Esophagus squamous epithelium (tissue), 5 donors: ENCODE measurements at regions not wholly inside any gene's neighbourhood (a gene's known extent, or its start where the extent isn't known, plus 50 kb on each side); places are given as distances from the start of the nearest gene placed in this dataset.

Experiments used
- DNase-seq: peaks from one replicate; lab custom pipeline; 2025; lab: John Stamatoyannopoulos, UW
- H3K27ac ChIP-seq, 4 donors: fragments of 200-600 bp; sonication (generic); one replicate each; pipeline ENCODE4 v1.5.1; 2016 to 2019; ENCODE audit warnings: mild to moderate bottlenecking in 1 of 4
- H3K27me3 ChIP-seq, 4 donors: fragments of 200-600 bp; sonication (generic); 1 replicate in 3 of 4; 2 replicates in 1 of 4; pipeline versions ENCODE4 v1.5.1 to v1.6.0; 2017 to 2021; ENCODE audit warnings: antibody characterized with exemption in 1 of 4
- H3K36me3 ChIP-seq, 3 donors: fragments of 200-600 bp; sonication (generic); one replicate each; pipeline ENCODE4 v1.5.1; 2016 to 2019
- H3K4me1 ChIP-seq, 3 donors: fragments of 200-600 bp; sonication (generic); one replicate each; pipeline ENCODE4 v1.5.1; 2017 to 2019
- H3K4me3 ChIP-seq, 4 donors: fragments of 200-600 bp; sonication (generic); 1 replicate in 3 of 4; 2 replicates in 1 of 4; pipeline ENCODE4 v1.5.1; 2016 to 2019; ENCODE audit warnings: mild to moderate bottlenecking in 2 of 4, moderate library complexity in 1 of 4
- H3K9me3 ChIP-seq, 3 donors: fragments of 200-600 bp; sonication (generic); one replicate each; pipeline ENCODE4 v1.5.1; 2016 to 2019
- POLR2A ChIP-seq, 4 donors: fragments of 450-650 bp; IDR thresholded peaks; one replicate each; pipeline ENCODE4 v1.6.1; 2017; ENCODE audit warnings: antibody characterized with exemption in 4 of 4, mild to moderate bottlenecking in 4 of 4, moderate library complexity in 3 of 4
- WGBS, 2 donors: methylation state at CpG; one replicate each; pipeline ENCODE4 v1.1.5; 2018; 5-methylcytosine and 5-hydroxymethylcytosine counted together
- intact Hi-C: fragments of 100-400 bp; cut with DNase I; formaldehyde crosslinking; loops from one replicate; pipeline ENCODE4 v1.15.0; 2022
- TF ChIP-seq, protein P1 (sequence below), 6 experiments: fragments of 450-650 bp in 4 of 6; fragments of 200-600 bp in 2 of 6; sonication (generic) in 2 of 6; IDR thresholded peaks; one replicate each; pipeline ENCODE4 v1.5.1; 2016 to 2019; ENCODE audit warnings: antibody characterized with exemption in 6 of 6, mild to moderate bottlenecking in 4 of 6, moderate library complexity in 4 of 6
- donor health status: DM: yes; HTN: yes; CAD: no.

DNA sequence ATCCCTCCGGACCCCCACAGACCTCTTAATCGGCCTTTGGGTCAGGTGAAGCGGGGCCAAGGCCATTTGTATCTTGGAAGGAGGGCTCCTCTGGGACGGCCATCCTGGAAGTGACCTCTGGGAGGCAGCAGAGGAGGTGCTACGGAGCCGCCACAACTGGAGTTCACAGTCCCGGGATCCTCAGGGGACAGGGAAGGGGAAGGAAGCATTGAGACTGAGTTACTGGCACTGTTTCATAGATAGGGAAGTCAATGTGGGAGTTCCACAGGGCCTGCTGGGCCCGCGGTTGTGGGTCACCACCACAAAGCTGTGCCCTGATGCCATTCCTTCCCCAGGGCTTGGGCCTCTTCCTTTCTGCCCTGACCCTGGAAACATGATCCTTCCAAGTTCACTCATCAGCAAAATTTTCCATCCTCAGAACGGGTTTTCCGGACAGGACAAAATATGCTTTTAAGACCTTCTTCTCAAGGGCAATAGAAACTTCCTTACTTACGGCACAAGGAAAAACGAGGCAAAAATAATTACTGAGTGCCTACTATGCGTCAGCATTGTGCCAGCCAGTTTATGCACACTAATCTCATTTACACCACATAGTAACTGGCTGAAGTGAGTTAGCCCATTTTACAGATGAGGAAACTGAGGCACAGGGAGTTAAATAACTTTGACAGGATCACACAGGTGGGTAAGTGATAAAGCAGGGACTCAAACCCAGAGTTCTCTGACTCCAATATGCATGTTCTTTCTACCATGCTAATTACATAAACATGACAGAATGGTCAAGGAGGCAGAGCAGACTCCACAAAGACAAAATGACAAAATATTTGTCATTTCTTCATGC, 143.8 kb downstream of the UNC5CL start:
- Histone ChIP-seq H3K4me1 (no peaks in the 10 kb centered on the region), H3K4me3 (no peak overlapping the region), H3K27ac (no peak overlapping the region), H3K9me3 (no peaks in the 10 kb centered on the region), H3K27me3 (no peaks in the 10 kb centered on the region), H3K36me3 (no peaks in the 10 kb centered on the region)
- no peak for TF ChIP-seq POLR2A (IDR thresholded peaks at IDR 0.05)
- TF ChIP-seq, protein P1, sequence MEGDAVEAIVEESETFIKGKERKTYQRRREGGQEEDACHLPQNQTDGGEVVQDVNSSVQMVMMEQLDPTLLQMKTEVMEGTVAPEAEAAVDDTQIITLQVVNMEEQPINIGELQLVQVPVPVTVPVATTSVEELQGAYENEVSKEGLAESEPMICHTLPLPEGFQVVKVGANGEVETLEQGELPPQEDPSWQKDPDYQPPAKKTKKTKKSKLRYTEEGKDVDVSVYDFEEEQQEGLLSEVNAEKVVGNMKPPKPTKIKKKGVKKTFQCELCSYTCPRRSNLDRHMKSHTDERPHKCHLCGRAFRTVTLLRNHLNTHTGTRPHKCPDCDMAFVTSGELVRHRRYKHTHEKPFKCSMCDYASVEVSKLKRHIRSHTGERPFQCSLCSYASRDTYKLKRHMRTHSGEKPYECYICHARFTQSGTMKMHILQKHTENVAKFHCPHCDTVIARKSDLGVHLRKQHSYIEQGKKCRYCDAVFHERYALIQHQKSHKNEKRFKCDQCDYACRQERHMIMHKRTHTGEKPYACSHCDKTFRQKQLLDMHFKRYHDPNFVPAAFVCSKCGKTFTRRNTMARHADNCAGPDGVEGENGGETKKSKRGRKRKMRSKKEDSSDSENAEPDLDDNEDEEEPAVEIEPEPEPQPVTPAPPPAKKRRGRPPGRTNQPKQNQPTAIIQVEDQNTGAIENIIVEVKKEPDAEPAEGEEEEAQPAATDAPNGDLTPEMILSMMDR (IDR thresholded peaks at IDR 0.05) = peak in 4 of 6 experiments; percentile 34 to 58 (median 43)
- intact Hi-C loops = loop anchor here (10.0 kb wide), 1 partner anchor 130 kb away; no protein-coding TSS in a partner anchor
- no peak for DNase-seq
- WGBS, 2 donors = 58 to 77% methylated on average over 7 to 8 of the region's 14 CpGs

DNA sequence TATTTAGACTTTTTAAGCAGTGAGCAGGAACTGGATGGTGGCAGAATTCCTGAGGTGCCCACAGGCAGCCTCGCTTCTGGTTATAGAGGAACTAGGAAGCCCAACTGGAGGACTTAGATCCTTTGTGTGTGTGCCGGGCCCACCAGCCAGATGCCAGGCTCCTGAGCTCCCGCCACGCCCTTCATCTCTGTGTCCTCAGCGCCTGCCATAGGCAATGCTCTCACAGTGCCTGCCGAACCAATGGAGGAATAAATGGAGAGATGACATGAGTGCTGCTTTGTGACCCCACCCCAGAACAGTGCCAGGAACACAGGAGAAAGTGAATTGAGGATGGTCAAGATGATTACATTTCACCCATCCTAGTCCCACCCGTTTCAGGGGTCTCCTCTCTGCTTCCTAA, 146.0 kb downstream of the UNC5CL start:
- no peak for DNase-seq
- Histone ChIP-seq H3K4me1 (no peaks in the 10 kb centered on the region), H3K4me3 (no peak overlapping the region), H3K27ac (no peak overlapping the region), H3K9me3 (no peaks in the 10 kb centered on the region), H3K36me3 (no peaks in the 10 kb centered on the region), H3K27me3 (no peaks in the 10 kb centered on the region)
- 84 to 100% methylated on average over 5 to 6 of the region's 7 CpGs for WGBS, 2 donors
- intact Hi-C loops = loop anchor here (10.0 kb wide), 1 partner anchor 132 kb away; no protein-coding TSS in a partner anchor
- TF ChIP-seq, protein P1 (IDR thresholded peaks at IDR 0.05) = no peak
- TF ChIP-seq POLR2A (IDR thresholded peaks at IDR 0.05) = no peak

DNA sequence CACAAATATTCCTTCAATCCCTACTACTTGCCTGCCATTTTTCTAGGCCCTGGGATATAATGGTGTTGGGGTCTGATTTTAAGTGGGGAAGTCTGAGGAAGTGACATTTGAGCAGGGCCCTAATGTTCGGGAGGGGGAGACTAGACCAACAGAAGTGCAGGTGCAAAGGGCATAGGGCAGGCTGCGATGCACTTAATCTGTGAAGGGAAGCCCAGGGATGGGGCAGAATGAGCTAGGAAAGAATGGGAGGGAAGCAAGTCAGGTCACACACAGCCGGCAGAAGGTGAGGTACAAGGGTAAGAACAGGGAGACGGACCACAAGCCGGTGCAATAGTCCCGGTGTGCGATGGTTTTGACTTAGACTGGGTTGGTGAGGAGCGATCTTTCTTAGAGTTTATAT, 146.8 kb downstream of the UNC5CL start:
- DNase-seq = no peak
- intact Hi-C loops = loop anchor here (10.0 kb wide), 1 partner anchor 133 kb away; no protein-coding TSS in a partner anchor

DNA sequence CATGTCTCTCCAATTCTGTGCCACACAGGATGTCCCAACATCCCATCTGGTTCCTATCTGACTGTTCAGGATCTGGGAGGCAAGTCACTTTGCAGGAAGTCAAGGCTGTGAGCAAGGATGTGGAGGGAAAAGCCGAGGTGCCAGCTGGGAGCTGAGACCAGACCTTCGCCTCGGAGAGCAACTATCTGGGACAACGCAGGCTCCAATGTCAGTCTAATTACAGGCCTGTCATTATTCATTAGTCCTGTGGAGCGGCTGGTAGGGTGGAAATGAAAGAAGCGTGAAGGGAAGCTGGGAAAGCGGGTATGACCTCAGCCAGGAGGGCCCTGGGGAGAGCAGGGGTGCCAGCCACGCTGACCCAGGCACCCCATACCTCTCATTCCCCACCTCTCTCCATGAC, 147.3 kb downstream of the UNC5CL start:
- no peak overlapping the region for H3K27ac ChIP-seq
- TF ChIP-seq, protein P1 (IDR thresholded peaks at IDR 0.05) = no peak
- TF ChIP-seq POLR2A (IDR thresholded peaks at IDR 0.05) = no peak
- no peaks in the 10 kb centered on the region for H3K36me3 ChIP-seq
- WGBS, 2 donors = 74 to 79% methylated on average over 8 of the region's 8 CpGs
- H3K27me3 ChIP-seq = no peaks in the 10 kb centered on the region
- no peak for DNase-seq
- no peaks in the 10 kb centered on the region for H3K9me3 ChIP-seq
- H3K4me3 ChIP-seq = no peak overlapping the region
- intact Hi-C loops = loop anchor here (10.0 kb wide), 1 partner anchor 133 kb away; no protein-coding TSS in a partner anchor
- H3K4me1 ChIP-seq = no peaks in the 10 kb centered on the region

More for the DNA sequence above, 146.8 kb downstream of the UNC5CL start:
- Histone ChIP-seq H3K27ac (no peak overlapping the region), H3K27me3 (no peaks in the 10 kb centered on the region), H3K9me3 (no peaks in the 10 kb centered on the region), H3K4me1 (no peaks in the 10 kb centered on the region), H3K4me3 (no peak overlapping the region), H3K36me3 (no peaks in the 10 kb centered on the region)
- 90 to 92% methylated on average over 7 to 8 of the region's 8 CpGs for WGBS, 2 donors
- TF ChIP-seq, protein P1 (IDR thresholded peaks at IDR 0.05) = no peak
- no peak for TF ChIP-seq POLR2A (IDR thresholded peaks at IDR 0.05)

DNA sequence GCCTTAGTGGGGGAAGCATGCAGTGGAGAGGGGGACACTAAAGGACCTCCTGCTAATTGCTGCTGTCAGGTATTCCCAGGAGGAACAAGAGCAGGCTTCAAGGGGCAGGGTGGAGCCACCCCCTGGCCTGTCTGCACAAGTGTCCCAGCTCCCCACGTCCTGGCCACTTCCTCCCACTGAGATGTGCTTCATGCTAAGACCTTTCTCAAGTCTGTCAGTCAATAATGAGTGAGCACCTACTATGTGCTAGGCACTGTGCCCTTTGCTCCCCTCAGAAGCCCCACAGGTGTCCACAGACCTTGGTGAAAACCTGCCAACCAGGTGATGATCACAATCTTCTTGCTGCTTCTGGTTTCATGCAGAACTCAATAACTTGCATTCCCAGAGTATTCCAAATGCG, 147.9 kb downstream of the UNC5CL start:
- H3K9me3 ChIP-seq = no peaks in the 10 kb centered on the region
- H3K27me3 ChIP-seq = no peaks in the 10 kb centered on the region
- intact Hi-C loops = loop anchor here (10.0 kb wide), 1 partner anchor 134 kb away; no protein-coding TSS in a partner anchor
- H3K36me3 ChIP-seq = no peaks in the 10 kb centered on the region
- DNase-seq = no peak
- H3K4me3 ChIP-seq = no peak overlapping the region
- TF ChIP-seq, protein P1 (IDR thresholded peaks at IDR 0.05) = no peak
- no peak for TF ChIP-seq POLR2A (IDR thresholded peaks at IDR 0.05)
- H3K4me1 ChIP-seq = no peaks in the 10 kb centered on the region
- 100% methylated on average over 1 of the region's 2 CpGs; no CpG with 5 or more reads in 1 of the 2 donors for WGBS, 2 donors
- H3K27ac ChIP-seq = no peak overlapping the region
